ENCODE measurements at regions not wholly inside any gene's neighbourhood (a gene's known extent, or its start where the extent isn't known, plus 50 kb on each side); places are given as distances from the start of the nearest gene placed in this dataset.

DNA sequence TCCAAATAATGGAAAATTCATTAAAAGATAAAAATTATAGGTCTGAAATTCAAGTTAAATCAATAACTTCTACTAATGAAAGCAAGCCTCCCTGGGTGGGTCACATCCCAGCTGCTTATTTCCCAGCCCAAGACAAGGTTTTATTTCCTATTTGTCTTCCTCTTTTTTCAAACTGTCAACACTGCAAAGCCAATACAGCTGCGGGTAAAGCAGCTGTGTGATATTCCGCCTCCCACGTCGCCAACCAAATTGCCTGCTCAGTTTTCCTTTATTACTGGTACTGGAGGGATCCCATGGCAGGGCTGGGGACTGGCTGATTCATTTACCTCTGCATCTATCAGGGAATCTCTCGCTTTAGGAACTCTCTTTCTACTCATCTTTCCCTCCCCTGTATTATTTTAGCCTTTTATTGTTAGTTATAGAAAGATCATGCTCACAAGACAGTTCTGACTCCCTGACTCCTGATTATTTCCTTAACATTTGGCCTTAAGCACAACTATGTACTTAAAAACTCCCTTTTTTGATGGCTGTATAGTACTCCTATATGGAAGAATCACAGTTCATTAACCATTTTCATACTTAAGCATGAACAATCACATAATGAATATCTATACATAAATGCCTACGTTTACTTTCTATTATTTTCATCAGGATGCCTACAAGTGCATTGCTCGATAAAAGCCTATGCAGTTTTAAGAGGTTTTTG lies 253.1 kb downstream of the CDCA7 start:
- 41 to 51% (median 44%) methylated on average over 7 of the region's 7 CpGs for WGBS, 3 donors
- Histone ChIP-seq H3K4me3 (no peak overlapping the region), H3K36me3 (ENCODE audit: insufficient read depth in 1 of 2, low read depth in 1 of 2) (no peaks in the 10 kb centered on the region), H3K27me3 (ENCODE audit: insufficient read depth in 3 of 3, low read length in 2 of 3) (no peaks in the 10 kb centered on the region), H3K9me3 (no peaks in the 10 kb centered on the region), H3K4me1 (no peaks in the 10 kb centered on the region), H3K27ac (no peak overlapping the region)
- ATAC-seq (no peak), DNase-seq (no peak)
- intact Hi-C loops (cut with DNase I), result no loop called here
- TF ChIP-seq, protein P1, sequence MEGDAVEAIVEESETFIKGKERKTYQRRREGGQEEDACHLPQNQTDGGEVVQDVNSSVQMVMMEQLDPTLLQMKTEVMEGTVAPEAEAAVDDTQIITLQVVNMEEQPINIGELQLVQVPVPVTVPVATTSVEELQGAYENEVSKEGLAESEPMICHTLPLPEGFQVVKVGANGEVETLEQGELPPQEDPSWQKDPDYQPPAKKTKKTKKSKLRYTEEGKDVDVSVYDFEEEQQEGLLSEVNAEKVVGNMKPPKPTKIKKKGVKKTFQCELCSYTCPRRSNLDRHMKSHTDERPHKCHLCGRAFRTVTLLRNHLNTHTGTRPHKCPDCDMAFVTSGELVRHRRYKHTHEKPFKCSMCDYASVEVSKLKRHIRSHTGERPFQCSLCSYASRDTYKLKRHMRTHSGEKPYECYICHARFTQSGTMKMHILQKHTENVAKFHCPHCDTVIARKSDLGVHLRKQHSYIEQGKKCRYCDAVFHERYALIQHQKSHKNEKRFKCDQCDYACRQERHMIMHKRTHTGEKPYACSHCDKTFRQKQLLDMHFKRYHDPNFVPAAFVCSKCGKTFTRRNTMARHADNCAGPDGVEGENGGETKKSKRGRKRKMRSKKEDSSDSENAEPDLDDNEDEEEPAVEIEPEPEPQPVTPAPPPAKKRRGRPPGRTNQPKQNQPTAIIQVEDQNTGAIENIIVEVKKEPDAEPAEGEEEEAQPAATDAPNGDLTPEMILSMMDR (IDR thresholded peaks at IDR 0.05), result no peak

DNA sequence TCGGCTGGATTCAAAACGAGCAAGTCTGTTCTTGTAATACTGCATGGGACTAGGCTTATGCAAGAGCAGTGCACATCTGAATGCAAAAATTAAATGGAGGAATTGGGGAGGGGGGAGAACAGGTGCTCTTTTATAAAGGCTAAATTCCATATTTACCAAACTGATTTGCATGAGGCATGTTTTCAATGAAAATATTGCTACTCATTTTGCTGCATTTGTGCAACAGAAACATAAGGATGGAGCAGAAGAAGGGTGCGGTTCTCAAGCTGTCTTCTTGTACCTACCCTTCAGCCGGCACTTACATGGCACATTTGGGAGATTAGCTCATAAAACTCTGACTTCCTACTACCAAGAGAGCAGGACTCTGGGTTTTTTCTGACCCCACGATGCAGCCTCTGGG lies 256.4 kb downstream of the CDCA7 start:
- TF ChIP-seq, protein P1 (IDR thresholded peaks at IDR 0.05), result no peak
- Histone ChIP-seq H3K27ac (no peak overlapping the region), H3K4me3 (no peak overlapping the region), H3K27me3 (ENCODE audit: insufficient read depth in 3 of 3, low read length in 2 of 3) (no peaks in the 10 kb centered on the region), H3K9me3 (no peaks in the 10 kb centered on the region), H3K36me3 (ENCODE audit: insufficient read depth in 1 of 2, low read depth in 1 of 2) (no peaks in the 10 kb centered on the region), H3K4me1 (no peaks in the 10 kb centered on the region)
- intact Hi-C loops (cut with DNase I), result no loop called here
- ATAC-seq (no peak), DNase-seq (no peak)
- 84 to 85% (median 85%) methylated on average over 5 of the region's 5 CpGs for WGBS, 3 donors

DNA sequence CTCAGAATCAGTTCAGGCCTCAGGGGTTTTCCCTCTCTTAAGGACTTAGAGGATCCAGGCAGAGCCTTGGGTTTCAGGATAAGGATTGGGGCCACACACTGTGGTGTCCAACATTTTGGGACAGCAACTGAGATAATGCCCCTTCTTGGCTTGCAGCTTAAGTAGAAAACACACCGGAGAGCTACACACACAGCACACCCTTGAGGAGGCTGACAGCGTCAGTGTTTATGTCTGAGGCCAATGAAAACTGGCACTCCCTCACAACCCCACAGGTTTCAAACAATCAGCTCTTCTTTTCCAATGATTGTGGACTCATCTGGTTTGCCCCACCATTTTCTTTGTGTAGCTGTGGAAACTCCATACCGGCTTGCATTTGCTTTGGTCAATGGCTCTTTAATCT lies 257.7 kb downstream of the CDCA7 start:
- no peaks in the 10 kb centered on the region for H3K4me1 ChIP-seq
- H3K9me3 ChIP-seq, result no peaks in the 10 kb centered on the region
- 87 to 90% (median 89%) methylated on average over 3 of the region's 3 CpGs for WGBS, 3 donors
- no peak overlapping the region for H3K27ac ChIP-seq
- ATAC-seq (no peak), DNase-seq (no peak)
- no peaks in the 10 kb centered on the region for H3K36me3 ChIP-seq (ENCODE audit: insufficient read depth in 1 of 2, low read depth in 1 of 2)
- intact Hi-C loops (cut with DNase I), result no loop called here
- TF ChIP-seq, protein P1 (IDR thresholded peaks at IDR 0.05), result no peak
- no peak overlapping the region for H3K4me3 ChIP-seq
- no peaks in the 10 kb centered on the region for H3K27me3 ChIP-seq (ENCODE audit: insufficient read depth in 3 of 3, low read length in 2 of 3)

DNA sequence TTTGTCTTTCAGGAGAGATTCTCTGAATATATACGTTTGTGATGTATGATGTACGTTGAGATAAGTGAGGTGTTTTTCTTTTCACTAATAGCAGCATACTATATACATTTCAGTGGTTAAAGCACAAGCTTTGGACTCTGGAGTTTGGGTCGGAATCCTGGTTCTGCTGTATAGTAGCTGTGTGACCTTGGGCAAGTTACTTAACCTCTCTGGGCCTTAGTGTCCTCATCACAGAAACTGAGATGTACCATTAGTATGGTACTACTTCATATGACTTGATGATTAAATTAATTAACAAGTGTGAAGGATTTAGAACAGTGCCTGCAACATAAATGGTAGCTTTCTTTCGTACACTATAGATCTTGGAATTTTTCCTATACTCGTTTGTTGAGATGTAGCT lies 258.7 kb downstream of the CDCA7 start:
- no peaks in the 10 kb centered on the region for H3K9me3 ChIP-seq
- no peaks in the 10 kb centered on the region for H3K4me1 ChIP-seq
- TF ChIP-seq, protein P1 (IDR thresholded peaks at IDR 0.05), result no peak
- intact Hi-C loops (cut with DNase I), result no loop called here
- no peaks in the 10 kb centered on the region for H3K36me3 ChIP-seq (ENCODE audit: insufficient read depth in 1 of 2, low read depth in 1 of 2)
- H3K27me3 ChIP-seq (ENCODE audit: insufficient read depth in 3 of 3, low read length in 2 of 3), result peaks cover 0 to 1% (median 0%) of the 10 kb centered on the region in 3 donors
- H3K27ac ChIP-seq, result no peak overlapping the region
- 66 to 90% (median 83%) methylated on average over 5 of the region's 5 CpGs for WGBS, 3 donors
- DNase-seq (no peak), ATAC-seq (no peak)
- no peak overlapping the region for H3K4me3 ChIP-seq
